ENCODE measurements at regions not wholly inside any gene's neighbourhood (a gene's known extent, or its start where the extent isn't known, plus 50 kb on each side); places are given as distances from the start of the nearest gene placed in this dataset.
A peak's percentile ranks its signal among the peaks of the same experiment; 100 is the strongest.

- H3K4me3 ChIP-seq = no peak overlapping the region
- peaks cover 34% of the 10 kb centered on the region for H3K4me1 ChIP-seq (ENCODE audit: low read depth)
- TF ChIP-seq, protein P1, sequence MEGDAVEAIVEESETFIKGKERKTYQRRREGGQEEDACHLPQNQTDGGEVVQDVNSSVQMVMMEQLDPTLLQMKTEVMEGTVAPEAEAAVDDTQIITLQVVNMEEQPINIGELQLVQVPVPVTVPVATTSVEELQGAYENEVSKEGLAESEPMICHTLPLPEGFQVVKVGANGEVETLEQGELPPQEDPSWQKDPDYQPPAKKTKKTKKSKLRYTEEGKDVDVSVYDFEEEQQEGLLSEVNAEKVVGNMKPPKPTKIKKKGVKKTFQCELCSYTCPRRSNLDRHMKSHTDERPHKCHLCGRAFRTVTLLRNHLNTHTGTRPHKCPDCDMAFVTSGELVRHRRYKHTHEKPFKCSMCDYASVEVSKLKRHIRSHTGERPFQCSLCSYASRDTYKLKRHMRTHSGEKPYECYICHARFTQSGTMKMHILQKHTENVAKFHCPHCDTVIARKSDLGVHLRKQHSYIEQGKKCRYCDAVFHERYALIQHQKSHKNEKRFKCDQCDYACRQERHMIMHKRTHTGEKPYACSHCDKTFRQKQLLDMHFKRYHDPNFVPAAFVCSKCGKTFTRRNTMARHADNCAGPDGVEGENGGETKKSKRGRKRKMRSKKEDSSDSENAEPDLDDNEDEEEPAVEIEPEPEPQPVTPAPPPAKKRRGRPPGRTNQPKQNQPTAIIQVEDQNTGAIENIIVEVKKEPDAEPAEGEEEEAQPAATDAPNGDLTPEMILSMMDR (IDR thresholded peaks at IDR 0.05; ENCODE audit: low read depth, low read length) = no peak
- no peak for DNase-seq (ENCODE audit: low read depth in 1 of 2, low spot score in 1 of 2)
- H3K36me3 ChIP-seq = no peaks in the 10 kb centered on the region
- no peaks in the 10 kb centered on the region for H3K9me3 ChIP-seq (ENCODE audit: low read depth)
- no peak overlapping the region for H3K27ac ChIP-seq
- no peaks in the 10 kb centered on the region for H3K27me3 ChIP-seq
Measured at GRCh38 chr15:47338771-47339170, 378.5 kb upstream of the SEMA6D start.

DNA sequence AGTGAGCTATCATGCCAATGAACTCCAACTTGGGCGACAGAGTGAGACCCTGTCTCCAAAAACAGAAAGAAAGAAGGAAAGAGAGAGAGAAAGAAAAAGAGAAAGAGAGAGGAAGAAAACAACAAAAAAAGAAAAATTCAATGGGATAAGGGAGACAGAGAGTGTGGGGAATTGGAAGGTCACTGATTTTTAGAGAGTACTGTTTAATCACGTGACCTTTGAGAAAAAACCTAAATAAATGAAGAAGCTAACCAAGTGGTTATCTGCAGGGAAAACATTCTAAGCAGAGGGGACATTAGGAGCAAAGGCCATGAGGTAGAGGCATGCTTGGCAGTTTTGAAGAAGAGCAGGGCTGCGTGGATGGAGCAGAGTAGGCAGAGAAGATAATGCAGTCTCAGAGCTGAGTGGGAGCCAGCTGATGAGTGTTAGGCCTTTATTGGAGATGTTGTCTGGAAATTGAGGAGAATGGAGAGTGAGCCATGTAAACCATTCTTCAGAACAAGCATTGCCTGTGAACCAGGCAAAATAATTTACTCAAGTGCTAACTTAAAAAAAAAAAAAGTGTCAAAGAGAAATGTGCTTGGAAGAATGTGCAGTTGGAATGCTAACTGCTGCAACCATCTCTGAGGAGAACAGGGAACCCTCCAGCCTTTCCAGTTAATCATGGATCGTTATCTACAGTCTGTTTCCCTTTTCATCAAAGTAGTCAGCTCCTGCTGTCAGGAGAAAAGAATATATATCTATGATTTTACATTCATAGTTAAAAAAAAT is 377.3 kb upstream of the SEMA6D start:
- Histone ChIP-seq H3K9me3 (ENCODE audit: low read depth) (no peaks in the 10 kb centered on the region), H3K36me3 (no peaks in the 10 kb centered on the region), H3K4me1 (ENCODE audit: low read depth) (peaks cover 32% of the 10 kb centered on the region), H3K27ac (peak overlapping the region; percentile 68), H3K4me3 (no peak overlapping the region), H3K27me3 (no peaks in the 10 kb centered on the region)
- DNase-seq (ENCODE audit: low read depth in 1 of 2, low spot score in 1 of 2) = peak; percentile 25 to 31
- TF ChIP-seq, protein P1 (IDR thresholded peaks at IDR 0.05; ENCODE audit: low read depth, low read length) = no peak

GRCh38 chr15:47340571-47340920 is 376.8 kb upstream of the SEMA6D start:
- no peak for DNase-seq (ENCODE audit: low read depth in 1 of 2, low spot score in 1 of 2)
- no peak overlapping the region for H3K4me3 ChIP-seq
- peaks cover 32% of the 10 kb centered on the region for H3K4me1 ChIP-seq (ENCODE audit: low read depth)
- peak overlapping the region; percentile 68 for H3K27ac ChIP-seq
- no peaks in the 10 kb centered on the region for H3K36me3 ChIP-seq
- TF ChIP-seq, protein P1 (IDR thresholded peaks at IDR 0.05; ENCODE audit: low read depth, low read length) = no peak
- no peaks in the 10 kb centered on the region for H3K9me3 ChIP-seq (ENCODE audit: low read depth)
- H3K27me3 ChIP-seq = no peaks in the 10 kb centered on the region

GRCh38 chr15:47349179-47349578 is 368.1 kb upstream of the SEMA6D start:
- Histone ChIP-seq H3K27ac (no peak overlapping the region), H3K9me3 (ENCODE audit: low read depth) (no peaks in the 10 kb centered on the region), H3K36me3 (no peaks in the 10 kb centered on the region), H3K27me3 (no peaks in the 10 kb centered on the region), H3K4me3 (no peak overlapping the region), H3K4me1 (ENCODE audit: low read depth) (peaks cover 22% of the 10 kb centered on the region)
- no peak for DNase-seq (ENCODE audit: low read depth in 1 of 2, low spot score in 1 of 2)
- TF ChIP-seq, protein P1 (IDR thresholded peaks at IDR 0.05; ENCODE audit: low read depth, low read length) = no peak

DNA sequence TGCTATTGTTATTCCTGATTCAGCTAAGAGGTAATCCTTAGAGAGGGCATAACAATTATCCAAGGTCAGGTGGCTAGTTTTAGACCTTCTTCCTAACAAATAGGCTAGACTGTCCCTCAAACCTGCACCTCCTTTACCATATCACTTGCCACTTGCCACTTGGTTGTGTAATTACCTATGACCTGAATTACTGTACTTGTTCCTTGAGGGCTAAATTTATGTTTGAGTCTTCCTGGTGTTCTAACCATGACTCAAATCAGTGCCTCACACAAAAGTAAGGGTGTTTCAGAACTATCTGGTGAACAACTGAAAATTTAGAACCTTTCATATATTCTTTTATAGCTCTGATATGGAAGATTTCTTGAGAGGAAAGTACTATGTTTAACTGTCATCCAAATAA is 365.8 kb upstream of the SEMA6D start:
- TF ChIP-seq, protein P1 (IDR thresholded peaks at IDR 0.05; ENCODE audit: low read depth, low read length) = no peak
- DNase-seq (ENCODE audit: low read depth in 1 of 2, low spot score in 1 of 2) = no peak
- H3K27me3 ChIP-seq = no peaks in the 10 kb centered on the region
- no peaks in the 10 kb centered on the region for H3K9me3 ChIP-seq (ENCODE audit: low read depth)
- H3K27ac ChIP-seq = no peak overlapping the region
- H3K4me1 ChIP-seq (ENCODE audit: low read depth) = peaks cover 22% of the 10 kb centered on the region
- no peaks in the 10 kb centered on the region for H3K36me3 ChIP-seq
- H3K4me3 ChIP-seq = no peak overlapping the region
